ENCODE measurements at regions not wholly inside any gene's neighbourhood (a gene's known extent, or its start where the extent isn't known, plus 50 kb on each side); places are given as distances from the start of the nearest gene placed in this dataset.

DNA sequence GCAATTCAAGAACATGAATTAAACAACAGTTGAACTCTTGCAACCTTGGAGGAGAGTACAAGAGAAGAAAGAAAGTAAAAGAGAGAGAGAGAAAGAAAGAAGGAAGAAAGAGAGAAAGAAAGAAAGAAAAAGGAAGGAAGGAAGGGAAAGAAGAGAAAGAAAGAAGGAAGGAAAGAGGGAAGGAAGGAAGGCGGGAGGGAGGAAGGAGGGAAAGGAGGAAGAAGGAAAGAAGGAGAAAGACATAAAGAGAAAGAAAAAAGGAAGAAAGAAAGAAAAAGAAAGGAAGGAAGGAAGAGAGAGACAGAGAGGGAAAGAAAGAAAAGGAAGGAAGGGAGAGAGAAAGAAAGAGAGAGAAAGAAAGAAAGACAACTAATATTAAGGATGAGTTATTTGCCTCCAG lies 1106.7 kb downstream of the TYW1 start:
- no peak overlapping the region for H3K27ac ChIP-seq (replicated peaks in 1 of 4)
- no peak for DNase-seq (ENCODE audit: extremely low spot score)
- H3K27me3 ChIP-seq = peaks cover 0 to 4% (median 0%) of the 10 kb centered on the region in 4 donors
- H3K9me3 ChIP-seq = no peaks in the 10 kb centered on the region
- H3K4me1 ChIP-seq = no peaks in the 10 kb centered on the region
- intact Hi-C loops (cut with DNase I) = no loop called here
- 90% methylated on average over 1 of the region's 1 CpG for WGBS
- H3K36me3 ChIP-seq = no peaks in the 10 kb centered on the region
- TF ChIP-seq POLR2AphosphoS5 (IDR thresholded peaks at IDR 0.05) (no peak), POLR2A (IDR thresholded peaks at IDR 0.05; ENCODE audit: low read depth) (no peak), EP300 (IDR thresholded peaks at IDR 0.05) (no peak)
- TF ChIP-seq, protein P1, sequence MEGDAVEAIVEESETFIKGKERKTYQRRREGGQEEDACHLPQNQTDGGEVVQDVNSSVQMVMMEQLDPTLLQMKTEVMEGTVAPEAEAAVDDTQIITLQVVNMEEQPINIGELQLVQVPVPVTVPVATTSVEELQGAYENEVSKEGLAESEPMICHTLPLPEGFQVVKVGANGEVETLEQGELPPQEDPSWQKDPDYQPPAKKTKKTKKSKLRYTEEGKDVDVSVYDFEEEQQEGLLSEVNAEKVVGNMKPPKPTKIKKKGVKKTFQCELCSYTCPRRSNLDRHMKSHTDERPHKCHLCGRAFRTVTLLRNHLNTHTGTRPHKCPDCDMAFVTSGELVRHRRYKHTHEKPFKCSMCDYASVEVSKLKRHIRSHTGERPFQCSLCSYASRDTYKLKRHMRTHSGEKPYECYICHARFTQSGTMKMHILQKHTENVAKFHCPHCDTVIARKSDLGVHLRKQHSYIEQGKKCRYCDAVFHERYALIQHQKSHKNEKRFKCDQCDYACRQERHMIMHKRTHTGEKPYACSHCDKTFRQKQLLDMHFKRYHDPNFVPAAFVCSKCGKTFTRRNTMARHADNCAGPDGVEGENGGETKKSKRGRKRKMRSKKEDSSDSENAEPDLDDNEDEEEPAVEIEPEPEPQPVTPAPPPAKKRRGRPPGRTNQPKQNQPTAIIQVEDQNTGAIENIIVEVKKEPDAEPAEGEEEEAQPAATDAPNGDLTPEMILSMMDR (IDR thresholded peaks at IDR 0.05) = no peak
- no peak overlapping the region for H3K4me3 ChIP-seq

DNA sequence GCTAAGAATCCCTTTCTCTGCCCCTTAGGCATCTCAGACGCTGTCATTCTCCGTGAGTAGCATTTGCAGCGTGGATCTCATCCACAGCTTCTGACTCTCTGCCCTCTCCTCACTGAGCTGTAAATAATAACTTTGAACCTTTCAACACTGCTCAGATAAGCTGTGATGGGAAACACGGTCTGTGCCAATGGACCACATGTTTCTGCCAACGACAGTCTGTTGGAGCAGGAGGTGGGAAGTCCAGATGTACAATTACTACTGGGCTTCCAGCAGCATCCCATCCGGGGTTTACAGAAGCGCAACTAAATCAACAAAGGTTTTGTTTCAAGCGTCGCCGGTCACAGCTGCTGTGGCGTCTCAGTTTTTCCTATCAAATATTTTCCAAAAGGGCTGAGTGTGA lies 1110.6 kb downstream of the TYW1 start:
- Histone ChIP-seq H3K4me3 (no peak overlapping the region), H3K4me1 (no peaks in the 10 kb centered on the region), H3K27ac (replicated peaks in 1 of 4) (no peak overlapping the region), H3K36me3 (no peaks in the 10 kb centered on the region), H3K9me3 (no peaks in the 10 kb centered on the region), H3K27me3 (peaks cover 0 to 9% (median 0%) of the 10 kb centered on the region in 4 donors)
- no peak for TF ChIP-seq POLR2AphosphoS5 (IDR thresholded peaks at IDR 0.05)
- no peak for DNase-seq (ENCODE audit: extremely low spot score)
- 47% methylated on average over 11 of the region's 11 CpGs for WGBS
- intact Hi-C loops (cut with DNase I) = no loop called here

DNA sequence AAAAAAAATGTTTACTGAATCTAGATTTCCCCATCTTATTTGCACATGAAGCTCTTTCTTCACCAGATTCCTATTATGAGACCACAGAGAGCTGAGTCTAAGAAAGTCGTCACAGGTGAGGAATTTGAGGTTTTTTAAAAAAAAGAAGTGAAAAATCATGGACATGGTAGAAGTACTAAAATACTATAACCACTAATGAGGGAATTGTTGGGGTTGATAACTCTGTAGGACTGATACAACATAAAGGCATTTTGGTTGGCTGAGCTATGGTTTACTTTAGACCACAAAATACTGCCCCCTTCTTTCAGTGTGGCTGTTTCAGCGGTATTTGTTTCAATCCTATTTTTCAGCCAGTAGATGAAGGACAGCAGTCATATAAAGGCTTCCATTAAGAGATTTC lies 1111.3 kb downstream of the TYW1 start:
- WGBS = 85% methylated on average over 2 of the region's 2 CpGs
- intact Hi-C loops (cut with DNase I) = no loop called here

DNA sequence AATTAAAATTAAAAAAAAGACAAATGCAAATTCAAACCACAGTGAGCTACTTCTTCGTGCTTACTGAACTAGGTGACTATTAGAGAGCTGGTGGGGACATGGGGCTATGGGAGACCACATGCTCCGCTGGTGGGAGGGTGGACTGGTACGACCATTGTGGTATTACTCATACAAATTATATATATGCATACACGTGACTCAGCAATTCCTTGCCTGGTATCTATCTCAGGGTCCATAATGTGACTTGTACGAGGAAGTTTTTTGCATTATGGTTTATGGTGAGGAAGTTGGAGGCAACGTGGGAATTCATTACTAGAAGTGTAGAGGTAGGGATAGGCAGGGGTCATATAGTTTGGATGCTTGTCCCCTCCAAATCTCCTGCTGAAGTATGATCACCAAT lies 1112.7 kb downstream of the TYW1 start:
- H3K4me1 ChIP-seq = no peaks in the 10 kb centered on the region
- H3K27ac ChIP-seq (replicated peaks in 1 of 4) = no peak overlapping the region
- H3K4me3 ChIP-seq = no peak overlapping the region
- no peak for DNase-seq (ENCODE audit: extremely low spot score)
- WGBS = 79% methylated on average over 6 of the region's 6 CpGs
- H3K9me3 ChIP-seq = no peaks in the 10 kb centered on the region
- H3K36me3 ChIP-seq = no peaks in the 10 kb centered on the region
- peaks cover 0 to 5% (median 0%) of the 10 kb centered on the region in 4 donors for H3K27me3 ChIP-seq
- intact Hi-C loops (cut with DNase I) = no loop called here
- TF ChIP-seq POLR2AphosphoS5 (IDR thresholded peaks at IDR 0.05) = no peak
- no peak for TF ChIP-seq POLR2A (IDR thresholded peaks at IDR 0.05; ENCODE audit: low read depth)
- TF ChIP-seq, protein P1 (IDR thresholded peaks at IDR 0.05) = no peak
- TF ChIP-seq EP300 (IDR thresholded peaks at IDR 0.05) = no peak

More for the DNA sequence above, 1111.3 kb downstream of the TYW1 start:
- Histone ChIP-seq H3K27me3 (peaks cover 0 to 5% (median 0%) of the 10 kb centered on the region in 4 donors), H3K4me3 (no peak overlapping the region), H3K27ac (replicated peaks in 1 of 4) (no peak overlapping the region), H3K4me1 (no peaks in the 10 kb centered on the region), H3K9me3 (no peaks in the 10 kb centered on the region), H3K36me3 (no peaks in the 10 kb centered on the region)
- TF ChIP-seq POLR2AphosphoS5 (IDR thresholded peaks at IDR 0.05) (no peak), POLR2A (IDR thresholded peaks at IDR 0.05; ENCODE audit: low read depth) (no peak), EP300 (IDR thresholded peaks at IDR 0.05) (no peak)
- TF ChIP-seq, protein P1 (IDR thresholded peaks at IDR 0.05) = no peak
- no peak for DNase-seq (ENCODE audit: extremely low spot score)

DNA sequence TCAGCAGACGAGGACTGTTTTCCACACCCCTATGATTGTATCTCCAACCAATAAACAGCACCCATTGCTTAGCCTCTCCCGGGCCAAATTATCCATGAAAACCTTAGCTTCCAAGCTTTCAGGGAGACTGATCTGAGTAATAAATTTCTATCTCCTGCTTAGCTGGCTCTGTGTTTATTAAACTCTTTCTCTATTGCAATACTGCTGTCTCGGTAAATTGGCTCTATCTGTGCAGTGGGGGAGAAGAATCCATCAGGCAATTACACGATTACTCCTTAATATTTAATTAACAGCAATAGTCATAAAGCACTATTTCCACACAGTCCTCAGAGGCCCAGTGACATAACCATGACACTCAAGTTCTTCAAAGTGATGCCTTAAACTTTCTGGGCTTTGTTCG lies 1122.8 kb downstream of the TYW1 start:
- Histone ChIP-seq H3K27me3 (no peaks in the 10 kb centered on the region), H3K36me3 (no peaks in the 10 kb centered on the region), H3K9me3 (peaks cover 0 to 26% (median 19%) of the 10 kb centered on the region in 4 donors), H3K4me3 (no peak overlapping the region), H3K4me1 (no peaks in the 10 kb centered on the region), H3K27ac (replicated peaks in 1 of 4) (no peak overlapping the region)
- WGBS = 93% methylated on average over 5 of the region's 5 CpGs
- TF ChIP-seq POLR2A (IDR thresholded peaks at IDR 0.05; ENCODE audit: low read depth) = no peak
- TF ChIP-seq EP300 (IDR thresholded peaks at IDR 0.05) = no peak
- TF ChIP-seq, protein P1 (IDR thresholded peaks at IDR 0.05) = no peak
- no peak for TF ChIP-seq POLR2AphosphoS5 (IDR thresholded peaks at IDR 0.05)
- intact Hi-C loops (cut with DNase I) = no loop called here
- DNase-seq (ENCODE audit: extremely low spot score) = peak; percentile 14

All from esophagus muscularis mucosa (tissue), 4 donors.